ENCODE measurements at regions not wholly inside any gene's neighbourhood (a gene's known extent, or its start where the extent isn't known, plus 50 kb on each side); places are given as distances from the start of the nearest gene placed in this dataset.

DNA sequence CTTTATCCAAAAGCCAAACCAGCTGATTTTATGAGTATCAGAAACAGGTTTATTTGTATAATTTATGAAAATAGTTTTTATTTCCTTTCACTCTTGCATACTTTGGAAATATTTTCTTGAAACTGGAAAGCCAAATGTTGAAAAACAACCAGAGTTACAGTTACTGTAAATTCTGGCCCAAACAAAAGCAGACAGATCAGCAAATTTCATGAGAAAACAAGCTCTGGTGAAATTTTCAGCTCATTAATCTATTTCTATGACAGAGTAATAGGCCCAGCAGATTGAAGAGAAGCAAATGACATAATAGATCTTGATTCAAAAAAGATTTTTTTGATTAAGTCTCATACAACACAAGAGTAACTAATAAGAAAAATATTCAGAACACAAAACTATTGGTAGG lies 182.7 kb downstream of the ENC1 start:
- TF ChIP-seq JUN (IDR thresholded peaks at IDR 0.05; ENCODE audit: borderline replicate concordance, insufficient read depth, insufficient read length, low read depth) = no peak
- TF ChIP-seq MYC (IDR thresholded peaks at IDR 0.05; ENCODE audit: low read depth, low read length) = no peak
- no peak for TF ChIP-seq FOS (IDR thresholded peaks at IDR 0.05; ENCODE audit: borderline replicate concordance, insufficient read depth, low read length)
- no peak for TF ChIP-seq EZH2 (IDR thresholded peaks at IDR 0.05; ENCODE audit: borderline replicate concordance, low read depth, low read length, severe bottlenecking)
- TF ChIP-seq POLR2AphosphoS5 (IDR thresholded peaks at IDR 0.05; ENCODE audit: insufficient read depth, low read depth, low read length) = no peak
- TF ChIP-seq, protein P1, sequence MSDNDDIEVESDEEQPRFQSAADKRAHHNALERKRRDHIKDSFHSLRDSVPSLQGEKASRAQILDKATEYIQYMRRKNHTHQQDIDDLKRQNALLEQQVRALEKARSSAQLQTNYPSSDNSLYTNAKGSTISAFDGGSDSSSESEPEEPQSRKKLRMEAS (IDR thresholded peaks at IDR 0.05; ENCODE audit: insufficient read depth, insufficient read length) = no peak
- no peak for TF ChIP-seq GATA2 (IDR thresholded peaks at IDR 0.05; ENCODE audit: insufficient read depth, insufficient read length, low read depth, low read length)
- TF ChIP-seq POLR2A (IDR thresholded peaks at IDR 0.05; ENCODE audit: low read depth, low read length) = no peak
- TF ChIP-seq, protein P2, sequence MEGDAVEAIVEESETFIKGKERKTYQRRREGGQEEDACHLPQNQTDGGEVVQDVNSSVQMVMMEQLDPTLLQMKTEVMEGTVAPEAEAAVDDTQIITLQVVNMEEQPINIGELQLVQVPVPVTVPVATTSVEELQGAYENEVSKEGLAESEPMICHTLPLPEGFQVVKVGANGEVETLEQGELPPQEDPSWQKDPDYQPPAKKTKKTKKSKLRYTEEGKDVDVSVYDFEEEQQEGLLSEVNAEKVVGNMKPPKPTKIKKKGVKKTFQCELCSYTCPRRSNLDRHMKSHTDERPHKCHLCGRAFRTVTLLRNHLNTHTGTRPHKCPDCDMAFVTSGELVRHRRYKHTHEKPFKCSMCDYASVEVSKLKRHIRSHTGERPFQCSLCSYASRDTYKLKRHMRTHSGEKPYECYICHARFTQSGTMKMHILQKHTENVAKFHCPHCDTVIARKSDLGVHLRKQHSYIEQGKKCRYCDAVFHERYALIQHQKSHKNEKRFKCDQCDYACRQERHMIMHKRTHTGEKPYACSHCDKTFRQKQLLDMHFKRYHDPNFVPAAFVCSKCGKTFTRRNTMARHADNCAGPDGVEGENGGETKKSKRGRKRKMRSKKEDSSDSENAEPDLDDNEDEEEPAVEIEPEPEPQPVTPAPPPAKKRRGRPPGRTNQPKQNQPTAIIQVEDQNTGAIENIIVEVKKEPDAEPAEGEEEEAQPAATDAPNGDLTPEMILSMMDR (IDR thresholded peaks at IDR 0.05; ENCODE audit: extremely low read depth in 1 of 2, insufficient read depth in 1 of 2, low read depth in 1 of 2, low read length in 2 of 2) = no peak
- dilution Hi-C loops (cut with MboI; ENCODE audit: extremely low pct_ligation_motif_present, low sequenced_read_pairs) = no loop called here
- Histone ChIP-seq H3K4me2 (ENCODE audit: insufficient read depth, low read length) (no peak overlapping the region), H3K27ac (ENCODE audit: insufficient read depth, low read depth, low read length) (no peak overlapping the region), H3K9me3 (replicated peaks; ENCODE audit: control insufficient read depth, insufficient read depth, low read length) (no peaks in the 10 kb centered on the region), H3K9me1 (replicated peaks; ENCODE audit: control insufficient read depth, extremely low read depth, insufficient read depth, low read length) (no peaks in the 10 kb centered on the region), H3K4me3 (replicated peaks in 1 of 3; ENCODE audit: insufficient read depth in 1 of 3, low read depth in 1 of 3, low read length in 3 of 3) (no peak overlapping the region), H3K4me1 (ENCODE audit: control insufficient read depth, extremely low read depth, insufficient read depth, low read length) (no peaks in the 10 kb centered on the region), H2AFZ (ENCODE audit: low read depth, low read length) (no peak overlapping the region), H3K36me3 (ENCODE audit: control insufficient read depth in 2 of 2, extremely low read depth in 1 of 2, insufficient read depth in 2 of 2, low read length in 2 of 2) (no peaks in the 10 kb centered on the region), H4K20me1 (replicated peaks; ENCODE audit: control insufficient read depth, extremely low read depth, insufficient read depth, low read length) (no peaks in the 10 kb centered on the region), H3K27me3 (ENCODE audit: control insufficient read depth in 2 of 2, insufficient read depth in 2 of 2, low read length in 2 of 2) (no peaks in the 10 kb centered on the region), H3K79me2 (ENCODE audit: control insufficient read depth, insufficient read depth, low read length) (no peaks in the 10 kb centered on the region), H3K9ac (replicated peaks; ENCODE audit: extremely low read depth, insufficient read depth, low read length) (no peak overlapping the region)
- intact Hi-C loops (cut with micrococcal nuclease) = no loop called here
- FAIRE-seq (no peak), DNase-seq (ENCODE audit: low read depth, low spot score) (no peak)
- BruUV-seq (replicated peaks) = no TSS peak
- POLR2A ChIA-PET = no interaction called here
- CTCF ChIA-PET = no interaction called here

All from endothelial cell of umbilical vein (primary cell).